H1 (cell line): ENCODE measurements at regions not wholly inside any gene's neighbourhood (a gene's known extent, or its start where the extent isn't known, plus 50 kb on each side); places are given as distances from the start of the nearest gene placed in this dataset.

Experiments used
- CTCF ChIA-PET: fragments of 300-600 bp; sonication (Branson Sonifier 250); formaldehyde crosslinking; loops from one replicate; lab custom pipeline; 2021; ENCODE audit not compliant: partially characterized antibody; lab: Charles Lee
- POLR2A ChIA-PET: fragments of 300-600 bp; sonication (Branson Sonifier 250); formaldehyde crosslinking; loops from one replicate; lab custom pipeline; 2021; ENCODE audit warnings: inconsistent platforms; ENCODE audit not compliant: partially characterized antibody; lab: Charles Lee
- DNase-seq, 2 experiments: peaks; one replicate each; pipeline versions ENCODE4 v3.0.0 to v3.0.0-alpha.2; 2010 to 2022; ENCODE audit warnings: low spot score in 2 of 2, low read depth in 1 of 2, mixed read lengths in 1 of 2
- FAIRE-seq: peaks from 2 replicates; lab custom pipeline; 2011; peaks lifted over from hg19 to GRCh38; lab: Jason Lieb, UNC
- H2AFZ ChIP-seq: 2 replicates; pipeline ENCODE4 v1.8.1; 2012; ENCODE audit warnings: low read length, inconsistent platforms
- H2AK5ac ChIP-seq: 2 replicates; pipeline ENCODE4 v1.6.1; 2013; ENCODE audit warnings: low read depth, low read length
- H2BK120ac ChIP-seq: replicated peaks from 2 replicates; pipeline ENCODE3; 2013; ENCODE audit warnings: low read depth, low read length, inconsistent platforms
- H2BK12ac ChIP-seq: 2 replicates; pipeline ENCODE4 v1.6.1; 2013; ENCODE audit warnings: low read depth, low read length
- H2BK15ac ChIP-seq: 2 replicates; pipeline ENCODE4 v1.6.1; 2013; ENCODE audit warnings: low read length
- H2BK20ac ChIP-seq: 2 replicates; pipeline ENCODE4 v1.6.1; 2013; ENCODE audit warnings: low read length
- H2BK5ac ChIP-seq: 2 replicates; pipeline ENCODE4 v1.6.1; 2013; ENCODE audit warnings: low read depth, low read length
- H3K14ac ChIP-seq: 2 replicates; pipeline ENCODE4 v1.6.1; 2013; ENCODE audit warnings: inconsistent platforms; ENCODE audit not compliant: insufficient read length
- H3K18ac ChIP-seq: 2 replicates; pipeline ENCODE4 v1.6.1; 2013; ENCODE audit warnings: low read length; ENCODE audit errors: extremely low read depth
- H3K23ac ChIP-seq: 2 replicates; pipeline ENCODE4 v1.6.1; 2013; ENCODE audit warnings: inconsistent platforms; ENCODE audit not compliant: insufficient read length
- H3K23me2 ChIP-seq: 2 replicates; pipeline ENCODE4 v1.6.1; 2013; ENCODE audit warnings: low read depth, low read length
- H3K27ac ChIP-seq: 2 replicates; pipeline ENCODE4 v1.6.1; 2011; ENCODE audit warnings: low read depth, low read length, inconsistent platforms
- H3K27me3 ChIP-seq, 4 experiments: replicated peaks in 1 of 4; 1 replicate in 1 of 4; 2 replicates in 3 of 4; pipeline versions ENCODE4 v1.6.1 to v1.8.1; 2011 to 2013; ENCODE audit warnings: low read length in 3 of 4, mild to moderate bottlenecking in 3 of 4, inconsistent platforms in 2 of 4, mixed read lengths in 2 of 4, moderate library complexity in 1 of 4; ENCODE audit not compliant: control insufficient read depth in 3 of 4, insufficient read depth in 3 of 4; ENCODE audit errors: extremely low read depth in 1 of 4
- H3K36me3 ChIP-seq, 4 experiments: 2 replicates each; pipeline versions ENCODE4 v1.6.1 to v1.8.1; 2011 to 2013; ENCODE audit warnings: mild to moderate bottlenecking in 4 of 4, low read length in 3 of 4, moderate library complexity in 2 of 4, control low read depth in 1 of 4, inconsistent platforms in 1 of 4; ENCODE audit not compliant: insufficient read depth in 4 of 4, control insufficient read depth in 2 of 4
- H3K4ac ChIP-seq: replicated peaks from 2 replicates; pipeline ENCODE3; 2013; ENCODE audit warnings: low read length, low read depth, mixed read lengths, inconsistent platforms; ENCODE audit not compliant: insufficient read length
- H3K4me1 ChIP-seq, 4 experiments: replicated peaks in 1 of 4; 1 replicate in 1 of 4; 2 replicates in 3 of 4; pipeline versions ENCODE4 v1.6.1 to v1.8.1; 2011 to 2013; ENCODE audit warnings: low read length in 3 of 4, inconsistent platforms in 2 of 4, mixed read lengths in 1 of 4; ENCODE audit not compliant: insufficient read depth in 4 of 4, control insufficient read depth in 3 of 4
- H3K4me2 ChIP-seq, 2 experiments: 2 replicates each; pipeline versions ENCODE4 v1.6.1 to v1.8.1; 2011 to 2013; ENCODE audit warnings: low read depth in 2 of 2, low read length in 2 of 2, control low read depth in 1 of 2, inconsistent platforms in 1 of 2, mild to moderate bottlenecking in 1 of 2; ENCODE audit not compliant: insufficient read depth in 1 of 2
- H3K4me3 ChIP-seq, 4 experiments: fragments of 200-600, 300-600 bp in 1 of 4; sonication (generic), shearing (Covaris generic), sonication (Bioruptor Twin) in 1 of 4; 2 replicates each; pipeline versions ENCODE4 v1.5.1 to v1.8.1; 2011 to 2016; ENCODE audit warnings: low read length in 4 of 4, low read depth in 3 of 4, control low read depth in 2 of 4, inconsistent platforms in 2 of 4, mild to moderate bottlenecking in 2 of 4, mixed read lengths in 1 of 4, moderate library complexity in 1 of 4; ENCODE audit not compliant: insufficient read depth in 2 of 4; ENCODE audit errors: extremely low read depth in 1 of 4
- H3K56ac ChIP-seq: replicated peaks from 2 replicates; pipeline ENCODE3; 2013; ENCODE audit warnings: low read depth, mild to moderate bottlenecking, mixed read lengths, low read length, inconsistent platforms; ENCODE audit not compliant: insufficient read length
- H3K79me1 ChIP-seq: 2 replicates; pipeline ENCODE4 v1.6.1; 2013; ENCODE audit warnings: low read depth, low read length, control low read depth
- H3K79me2 ChIP-seq, 2 experiments: 2 replicates each; pipeline versions ENCODE4 v1.6.1 to v1.8.1; 2012 to 2013; ENCODE audit warnings: low read length in 2 of 2, mild to moderate bottlenecking in 2 of 2, inconsistent platforms in 1 of 2; ENCODE audit not compliant: insufficient read depth in 2 of 2, control insufficient read depth in 1 of 2
- H3K9ac ChIP-seq, 4 experiments: replicated peaks in 1 of 4; 1 replicate in 1 of 4; 2 replicates in 3 of 4; pipeline versions ENCODE4 v1.6.1 to v1.8.1; 2011 to 2013; ENCODE audit warnings: low read depth in 3 of 4, low read length in 3 of 4, control low read depth in 2 of 4, mild to moderate bottlenecking in 2 of 4, moderate library complexity in 2 of 4, inconsistent platforms in 1 of 4; ENCODE audit errors: extremely low read depth in 1 of 4
- H3K9me3 ChIP-seq, 2 experiments: 2 replicates each; pipeline versions ENCODE4 v1.6.1 to v1.8.1; 2012 to 2013; ENCODE audit warnings: mild to moderate bottlenecking in 2 of 2, moderate library complexity in 2 of 2, control low read depth in 1 of 2, inconsistent platforms in 1 of 2, low read depth in 1 of 2, low read length in 1 of 2, mixed read lengths in 1 of 2; ENCODE audit not compliant: insufficient read depth in 2 of 2
- H4K20me1 ChIP-seq, 2 experiments: replicated peaks in 1 of 2; 2 replicates each; pipeline versions ENCODE3 to v1.8.1; 2011 to 2013; ENCODE audit warnings: inconsistent platforms in 2 of 2, low read length in 2 of 2, mild to moderate bottlenecking in 1 of 2; ENCODE audit not compliant: insufficient read depth in 2 of 2, control insufficient read depth in 1 of 2
- H4K5ac ChIP-seq: 2 replicates; pipeline ENCODE4 v1.6.1; 2013; ENCODE audit warnings: low read length, low read depth, mixed read lengths, inconsistent platforms; ENCODE audit not compliant: insufficient read length
- H4K8ac ChIP-seq: 2 replicates; pipeline ENCODE4 v1.8.0; 2013; ENCODE audit warnings: mild to moderate bottlenecking, moderate library complexity, low read length, inconsistent platforms; ENCODE audit not compliant: insufficient read depth; ENCODE audit errors: extremely low read depth
- H4K91ac ChIP-seq: replicated peaks from 2 replicates; pipeline ENCODE3; 2013; ENCODE audit warnings: low read length, mixed read lengths, inconsistent platforms; ENCODE audit not compliant: insufficient read length
- BRCA1 ChIP-seq: IDR thresholded peaks from 2 replicates; pipeline ENCODE4 v1.6.1; 2012; ENCODE audit warnings: low read depth, low read length, improper control_type of control experiment
- CBX5 ChIP-seq: fragments of 300-800, 300-1000 bp; sonication (generic); IDR thresholded peaks from 2 replicates; pipeline ENCODE4 v1.7.1; 2016; ENCODE audit warnings: antibody characterized with exemption, low read length, low read depth
- CEBPB ChIP-seq: IDR thresholded peaks from 2 replicates; pipeline ENCODE4 v1.6.1; 2012; ENCODE audit warnings: low read depth, low read length
- CHD2 ChIP-seq: IDR thresholded peaks from 2 replicates; pipeline ENCODE4 v1.6.1; 2012; ENCODE audit warnings: low read length, improper control_type of control experiment
- CREB1 ChIP-seq: IDR thresholded peaks from 2 replicates; pipeline ENCODE4 v1.6.1; 2012; ENCODE audit warnings: inconsistent platforms
- EGR1 ChIP-seq: IDR thresholded peaks from 2 replicates; pipeline ENCODE4 v1.6.1; 2011; ENCODE audit warnings: low read depth, low read length, borderline replicate concordance
- GABPA ChIP-seq: IDR thresholded peaks from 2 replicates; pipeline ENCODE4 v1.6.1; 2011; ENCODE audit warnings: mild to moderate bottlenecking, low read length, moderate library complexity, borderline replicate concordance; ENCODE audit not compliant: insufficient read depth
- HDAC2 ChIP-seq, 2 experiments: fragments of 300-600 bp in 1 of 2; sonication (generic) in 1 of 2; IDR thresholded peaks; 2 replicates each; pipeline ENCODE4 v1.6.1; 2011 to 2012; ENCODE audit warnings: low read depth in 2 of 2, low read length in 2 of 2, mild to moderate bottlenecking in 2 of 2, moderate library complexity in 2 of 2, borderline replicate concordance in 1 of 2, inconsistent platforms in 1 of 2
- KDM4A ChIP-seq: IDR thresholded peaks from one replicate; pipeline ENCODE4 v1.7.1; 2012; ENCODE audit warnings: low read depth, mild to moderate bottlenecking, moderate library complexity, low read length, inconsistent platforms; ENCODE audit not compliant: severe bottlenecking
- MAFK ChIP-seq: IDR thresholded peaks from 2 replicates; pipeline ENCODE4 v1.6.1; 2012; ENCODE audit warnings: low read depth, mild to moderate bottlenecking, improper control_type of control experiment, low read length
- POLR2A ChIP-seq, 2 experiments: IDR thresholded peaks; 1 replicate in 1 of 2; 2 replicates in 1 of 2; pipeline ENCODE4 v1.6.1; 2011; ENCODE audit warnings: low read depth in 2 of 2, low read length in 2 of 2, mild to moderate bottlenecking in 2 of 2; ENCODE audit errors: control extremely low read depth in 1 of 2
- POU5F1 ChIP-seq: IDR thresholded peaks from 2 replicates; pipeline ENCODE4 v1.6.1; 2011; ENCODE audit warnings: low read depth, mild to moderate bottlenecking, low read length, moderate library complexity
- SRF ChIP-seq: IDR thresholded peaks from 2 replicates; pipeline ENCODE4 v1.6.1; 2011; ENCODE audit warnings: mild to moderate bottlenecking, low read depth, low read length, moderate library complexity
- YY1 ChIP-seq: IDR thresholded peaks from 2 replicates; pipeline ENCODE4 v1.6.1; 2011; ENCODE audit warnings: low read depth, mild to moderate bottlenecking, low read length
- WGBS, 2 experiments: shearing (Covaris generic) in 1 of 2; methylation state at CpG; one replicate each; pipeline versions ENCODE4 v1.1.6 to v1.1.7; 2013 to 2015; ENCODE audit warnings: low lambda C conversion rate in 2 of 2, mixed read lengths in 2 of 2, inconsistent platforms in 1 of 2, low coverage in 1 of 2, missing lambda C conversion rate in 1 of 2; ENCODE audit not compliant: insufficient replicate concordance in 2 of 2, insufficient coverage in 1 of 2, insufficient read length in 1 of 2; ENCODE audit errors: extremely low coverage in 1 of 2, missing lambda C conversion rate in 1 of 2; 5-methylcytosine and 5-hydroxymethylcytosine counted together

- Histone ChIP-seq H3K9me3 (no peaks in the 10 kb centered on the region), H2AFZ (no peak overlapping the region), H2BK120ac (no peak overlapping the region), H3K9ac (no peak overlapping the region), H3K14ac (no peak overlapping the region), H2AK5ac (no peak overlapping the region; the same call in 1 of the 2 replicates), H3K4ac (no peak overlapping the region), H3K27me3 (no peaks in the 10 kb centered on the region; a peak in 1 of 7 replicates), H4K8ac (no peak overlapping the region), H3K36me3 (no peaks in the 10 kb centered on the region), H3K27ac (no peak overlapping the region), H4K20me1 (no peaks in the 10 kb centered on the region), H2BK5ac (no peak overlapping the region), H2BK20ac (no peak overlapping the region), H3K4me2 (no peak overlapping the region), H4K91ac (no peak overlapping the region), H3K4me1 (no peaks in the 10 kb centered on the region), H3K23ac (no peak overlapping the region), H4K5ac (no peak overlapping the region), H2BK12ac (0 out of 2 replicates have a peak overlapping the region, but pooled peaks have one; percentile 39), H3K23me2 (no peaks in the 10 kb centered on the region), H3K79me2 (no peaks in the 10 kb centered on the region), H3K79me1 (no peaks in the 10 kb centered on the region), H2BK15ac (0 out of 2 replicates have a peak overlapping the region, but pooled peaks have one; percentile 72), H3K18ac (no peak overlapping the region), H3K4me3 (no peak overlapping the region), H3K56ac (no peak overlapping the region)
- FAIRE-seq (no peak), DNase-seq (no peak)
- ChIA-PET CTCF (interaction anchor here (1.1 to 1.3 kb wide), 3 partner anchors 14 to 142 kb away, joined by 3 to 4 read pairs (median 3); no protein-coding TSS in a partner anchor), POLR2A (no interaction called here)
- WGBS, 2 experiments, result 87% methylated on average over 10 of the region's 10 CpGs; no CpG with 5 or more reads in 1 of the 2 experiments
- TF ChIP-seq CHD2 (no peak), POU5F1 (no peak), YY1 (no peak), BRCA1 (no peak), KDM4A (no peak), POLR2A (IDR thresholded peaks at IDR 0.05; ENCODE audit: control extremely low read depth in 1 of 2, low read depth in 2 of 2, low read length in 2 of 2) (no peak), HDAC2 (IDR thresholded peaks at IDR 0.05; ENCODE audit: borderline replicate concordance in 1 of 2, low read depth in 2 of 2, low read length in 2 of 2) (no peak), CEBPB (no peak), MAFK (no peak), SRF (no peak), CBX5 (no peak), GABPA (no peak), CREB1 (no peak), EGR1 (no peak)
Observed at GRCh38 chr2:128578406-128579390, 260.0 kb upstream of the HS6ST1 start.
